HUES48 (cell line): ENCODE measurements at regions not wholly inside any gene's neighbourhood (a gene's known extent, or its start where the extent isn't known, plus 50 kb on each side); places are given as distances from the start of the nearest gene placed in this dataset.
A peak's percentile ranks its signal among the peaks of the same experiment; 100 is the strongest.

Experiments
- H3K27ac ChIP-seq: one replicate; pipeline ENCODE4 v1.7.0; 2013; ENCODE audit warnings: low read depth, low read length, inconsistent platforms
- H3K27me3 ChIP-seq: 2 replicates; pipeline ENCODE4 v1.6.1; 2013; ENCODE audit warnings: mild to moderate bottlenecking, low read length; ENCODE audit not compliant: control insufficient read depth, insufficient read depth
- H3K36me3 ChIP-seq: 2 replicates; pipeline ENCODE4 v1.6.1; 2013; ENCODE audit warnings: low read length; ENCODE audit not compliant: control insufficient read depth, insufficient read depth
- H3K4me1 ChIP-seq: 2 replicates; pipeline ENCODE4 v1.6.1; 2013; ENCODE audit warnings: mild to moderate bottlenecking, low read length; ENCODE audit not compliant: control insufficient read depth, insufficient read depth
- H3K4me3 ChIP-seq: 2 replicates; pipeline ENCODE4 v1.5.1; 2013; ENCODE audit warnings: mild to moderate bottlenecking, low read depth, low read length
- H3K9ac ChIP-seq: 2 replicates; pipeline ENCODE4 v1.6.1; 2013; ENCODE audit warnings: mild to moderate bottlenecking, low read depth, low read length, moderate library complexity
- H3K9me3 ChIP-seq: 2 replicates; pipeline ENCODE4 v1.6.1; 2013; ENCODE audit warnings: low read length; ENCODE audit not compliant: control insufficient read depth, insufficient read depth

- no peak overlapping the region for H3K27ac ChIP-seq
- H3K4me1 ChIP-seq = peaks cover 22% of the 10 kb centered on the region
- H3K27me3 ChIP-seq = no peaks in the 10 kb centered on the region
- H3K9me3 ChIP-seq = no peaks in the 10 kb centered on the region
- H3K36me3 ChIP-seq = no peaks in the 10 kb centered on the region
- no peak overlapping the region for H3K9ac ChIP-seq
- no peak overlapping the region for H3K4me3 ChIP-seq
Observed at GRCh38 chr2:168338803-168339437, 91.5 kb upstream of the STK39 start.

GRCh38 chr2:168340931-168341330, 93.5 kb upstream of the STK39 start:
- Histone ChIP-seq H3K36me3 (no peaks in the 10 kb centered on the region), H3K27ac (no peak overlapping the region), H3K27me3 (no peaks in the 10 kb centered on the region), H3K9me3 (no peaks in the 10 kb centered on the region), H3K9ac (no peak overlapping the region), H3K4me1 (peaks cover 22% of the 10 kb centered on the region), H3K4me3 (no peak overlapping the region)

- no peak overlapping the region for H3K27ac ChIP-seq
- no peak overlapping the region for H3K9ac ChIP-seq
- H3K4me1 ChIP-seq = peaks cover 27% of the 10 kb centered on the region
- H3K36me3 ChIP-seq = no peaks in the 10 kb centered on the region
- H3K27me3 ChIP-seq = no peaks in the 10 kb centered on the region
- H3K4me3 ChIP-seq = no peak overlapping the region
- no peaks in the 10 kb centered on the region for H3K9me3 ChIP-seq
Observed at GRCh38 chr2:168343586-168343985, 96.2 kb upstream of the STK39 start.

- H3K4me3 ChIP-seq = no peak overlapping the region
- H3K9me3 ChIP-seq = no peaks in the 10 kb centered on the region
- peaks cover 16% of the 10 kb centered on the region for H3K4me1 ChIP-seq
- no peak overlapping the region for H3K27ac ChIP-seq
- no peaks in the 10 kb centered on the region for H3K36me3 ChIP-seq
- H3K9ac ChIP-seq = no peak overlapping the region
- no peaks in the 10 kb centered on the region for H3K27me3 ChIP-seq
Observed at GRCh38 chr2:168344706-168345105, 97.3 kb upstream of the STK39 start.

- Histone ChIP-seq H3K4me1 (peaks cover 12% of the 10 kb centered on the region), H3K27ac (no peak overlapping the region), H3K9ac (no peak overlapping the region), H3K36me3 (no peaks in the 10 kb centered on the region), H3K4me3 (no peak overlapping the region), H3K9me3 (no peaks in the 10 kb centered on the region), H3K27me3 (no peaks in the 10 kb centered on the region)
Observed at GRCh38 chr2:168345601-168346000, 98.2 kb upstream of the STK39 start.

GRCh38 chr2:168346725-168347477, 99.5 kb upstream of the STK39 start:
- Histone ChIP-seq H3K36me3 (no peaks in the 10 kb centered on the region), H3K9ac (peak overlapping the region; percentile 83), H3K4me1 (peaks cover 12% of the 10 kb centered on the region), H3K27me3 (no peaks in the 10 kb centered on the region), H3K27ac (peak overlapping the region; percentile 29), H3K4me3 (peak overlapping the region; percentile 64), H3K9me3 (no peaks in the 10 kb centered on the region)

- no peaks in the 10 kb centered on the region for H3K36me3 ChIP-seq
- H3K27ac ChIP-seq = no peak overlapping the region
- H3K27me3 ChIP-seq = no peaks in the 10 kb centered on the region
- peaks cover 12% of the 10 kb centered on the region for H3K4me1 ChIP-seq
- no peak overlapping the region for H3K9ac ChIP-seq
- H3K4me3 ChIP-seq = no peak overlapping the region
- 0 out of 2 replicates have a peak, but pooled peaks cover 2% of the 10 kb centered on the region for H3K9me3 ChIP-seq
Observed at GRCh38 chr2:168348076-168348475, 100.7 kb upstream of the STK39 start.

GRCh38 chr2:168350380-168350779, 103.0 kb upstream of the STK39 start:
- no peaks in the 10 kb centered on the region for H3K27me3 ChIP-seq
- H3K4me3 ChIP-seq = no peak overlapping the region
- H3K36me3 ChIP-seq = no peaks in the 10 kb centered on the region
- no peak overlapping the region for H3K9ac ChIP-seq
- H3K27ac ChIP-seq = no peak overlapping the region
- peaks cover 12% of the 10 kb centered on the region for H3K4me1 ChIP-seq
- peaks cover 9% of the 10 kb centered on the region; the same call in 1 of the 2 replicates for H3K9me3 ChIP-seq

- peaks cover 7% of the 10 kb centered on the region for H3K4me1 ChIP-seq
- H3K4me3 ChIP-seq = no peak overlapping the region
- H3K27me3 ChIP-seq = no peaks in the 10 kb centered on the region
- H3K9ac ChIP-seq = no peak overlapping the region
- peaks cover 9% of the 10 kb centered on the region; the same call in 1 of the 2 replicates for H3K9me3 ChIP-seq
- no peak overlapping the region for H3K27ac ChIP-seq
- H3K36me3 ChIP-seq = no peaks in the 10 kb centered on the region
Observed at GRCh38 chr2:168353251-168353650, 102.8 kb upstream of the CERS6 start.

GRCh38 chr2:168354499-168354898, 101.6 kb upstream of the CERS6 start:
- Histone ChIP-seq H3K4me1 (peaks cover 7% of the 10 kb centered on the region), H3K4me3 (no peak overlapping the region), H3K27me3 (no peaks in the 10 kb centered on the region), H3K9ac (no peak overlapping the region), H3K9me3 (peaks cover 9% of the 10 kb centered on the region; the same call in 1 of the 2 replicates), H3K36me3 (no peaks in the 10 kb centered on the region), H3K27ac (no peak overlapping the region)

GRCh38 chr2:168355121-168355520, 101.0 kb upstream of the CERS6 start:
- peaks cover 9% of the 10 kb centered on the region; the same call in 1 of the 2 replicates for H3K9me3 ChIP-seq
- no peak overlapping the region for H3K4me3 ChIP-seq
- H3K27me3 ChIP-seq = no peaks in the 10 kb centered on the region

More at GRCh38 chr2:168355121-168355520, 101.0 kb upstream of the CERS6 start:
- Histone ChIP-seq H3K36me3 (no peaks in the 10 kb centered on the region), H3K4me1 (peaks cover 7% of the 10 kb centered on the region), H3K27ac (no peak overlapping the region), H3K9ac (no peak overlapping the region)
